H9 (cell line): ENCODE measurements at regions not wholly inside any gene's neighbourhood (a gene's known extent, or its start where the extent isn't known, plus 50 kb on each side); places are given as distances from the start of the nearest gene placed in this dataset.

Source experiments
- DNase-seq: peaks from one replicate; pipeline ENCODE4 v3.0.0-alpha.2; 2017
- H2AFZ ChIP-seq: one replicate; pipeline ENCODE4 v1.6.1; 2013; ENCODE audit warnings: mild to moderate bottlenecking, low read length, control low read depth, moderate library complexity
- H2AK5ac ChIP-seq: 2 replicates; pipeline ENCODE4 v1.6.1; 2013; ENCODE audit warnings: low read length, control low read depth, mixed read lengths; ENCODE audit not compliant: insufficient read length
- H2BK120ac ChIP-seq: one replicate; pipeline ENCODE4 v1.6.1; 2013; ENCODE audit warnings: low read depth, mild to moderate bottlenecking, low read length, control low read depth, inconsistent platforms; ENCODE audit not compliant: poor library complexity, severe bottlenecking
- H2BK12ac ChIP-seq: 2 replicates; pipeline ENCODE4 v1.6.1; 2013; ENCODE audit warnings: low read length, control low read depth, mixed read lengths, low read depth; ENCODE audit not compliant: insufficient read length
- H2BK15ac ChIP-seq: 2 replicates; pipeline ENCODE4 v1.6.1; 2013; ENCODE audit warnings: low read depth, low read length, control low read depth
- H2BK20ac ChIP-seq: one replicate; pipeline ENCODE4 v1.6.1; 2013; ENCODE audit warnings: low read depth, mild to moderate bottlenecking, low read length, control low read depth, inconsistent platforms; ENCODE audit not compliant: poor library complexity, severe bottlenecking
- H2BK5ac ChIP-seq: 2 replicates; pipeline ENCODE4 v1.6.1; 2013; ENCODE audit warnings: low read length, control low read depth, mixed read lengths; ENCODE audit not compliant: insufficient read length
- H3K14ac ChIP-seq: 2 replicates; pipeline ENCODE4 v1.6.1; 2013; ENCODE audit warnings: low read length, control low read depth; ENCODE audit not compliant: insufficient read depth
- H3K18ac ChIP-seq: 2 replicates; pipeline ENCODE4 v1.6.1; 2013; ENCODE audit warnings: low read depth, mild to moderate bottlenecking, mixed read lengths, low read length, control low read depth; ENCODE audit not compliant: insufficient read length
- H3K23ac ChIP-seq: 2 replicates; pipeline ENCODE4 v1.6.1; 2013; ENCODE audit warnings: low read length, control low read depth, mixed read lengths, low read depth; ENCODE audit not compliant: insufficient read length
- H3K23me2 ChIP-seq: 2 replicates; pipeline ENCODE4 v1.6.1; 2013; ENCODE audit warnings: low read depth, mild to moderate bottlenecking, mixed read lengths, low read length, control low read depth; ENCODE audit not compliant: insufficient read length, poor library complexity, severe bottlenecking
- H3K27ac ChIP-seq: 2 replicates; pipeline ENCODE4 v1.5.1; 2013; ENCODE audit warnings: low read length, control low read depth, mixed read lengths, low read depth; ENCODE audit not compliant: insufficient read length
- H3K27me3 ChIP-seq: 2 replicates; pipeline ENCODE4 v1.6.1; 2013; ENCODE audit warnings: low read length, control low read depth, inconsistent platforms; ENCODE audit not compliant: insufficient read depth
- H3K4ac ChIP-seq: 2 replicates; pipeline ENCODE4 v1.6.1; 2013; ENCODE audit warnings: low read depth, mild to moderate bottlenecking, control low read depth, inconsistent platforms, low read length, moderate library complexity
- H3K4me1 ChIP-seq: 2 replicates; pipeline ENCODE4 v1.6.1; 2013; ENCODE audit warnings: low read length, control low read depth, inconsistent platforms; ENCODE audit not compliant: insufficient read depth
- H3K4me2 ChIP-seq: 2 replicates; pipeline ENCODE4 v1.6.1; 2013; ENCODE audit warnings: low read length, control low read depth, mixed read lengths; ENCODE audit not compliant: insufficient read length, insufficient read depth
- H3K56ac ChIP-seq: 2 replicates; pipeline ENCODE4 v1.6.1; 2013; ENCODE audit warnings: low read depth, mild to moderate bottlenecking, mixed read lengths, low read length, control low read depth; ENCODE audit not compliant: insufficient read length
- H3K79me1 ChIP-seq: 2 replicates; pipeline ENCODE4 v1.6.1; 2013; ENCODE audit warnings: low read depth, mild to moderate bottlenecking, moderate library complexity, low read length, control low read depth, inconsistent platforms; ENCODE audit not compliant: insufficient read depth, poor library complexity, severe bottlenecking
- H3K79me2 ChIP-seq: 2 replicates; pipeline ENCODE4 v1.6.1; 2013; ENCODE audit warnings: low read length, control low read depth, inconsistent platforms; ENCODE audit not compliant: insufficient read depth
- H3K9ac ChIP-seq: 2 replicates; pipeline ENCODE4 v1.6.1; 2013; ENCODE audit warnings: low read length, control low read depth, mixed read lengths; ENCODE audit not compliant: insufficient read length; ENCODE audit errors: extremely low read depth
- H3K9me3 ChIP-seq: one replicate; pipeline ENCODE4 v1.6.1; 2013; ENCODE audit warnings: low read depth, low read length, inconsistent platforms; ENCODE audit not compliant: control insufficient read depth
- H3T11ph ChIP-seq: one replicate; pipeline ENCODE4 v1.6.1; 2013; ENCODE audit warnings: mild to moderate bottlenecking, low read length, control low read depth, inconsistent platforms
- H4K20me1 ChIP-seq: one replicate; pipeline ENCODE4 v1.6.1; 2013; ENCODE audit not compliant: control insufficient read depth, insufficient read length, insufficient read depth
- H4K5ac ChIP-seq: 2 replicates; pipeline ENCODE4 v1.6.1; 2013; ENCODE audit warnings: low read depth, mild to moderate bottlenecking, mixed read lengths, low read length, control low read depth; ENCODE audit not compliant: insufficient read length
- H4K8ac ChIP-seq: replicated peaks from 2 replicates; pipeline ENCODE4 v1.6.1; 2013; ENCODE audit warnings: low read length, control low read depth, mixed read lengths, low read depth; ENCODE audit not compliant: insufficient read length
- H4K91ac ChIP-seq: 2 replicates; pipeline ENCODE4 v1.6.1; 2013; ENCODE audit warnings: low read depth, mild to moderate bottlenecking, moderate library complexity, mixed read lengths, low read length, control low read depth; ENCODE audit not compliant: insufficient read length
- H3K27ac Mint-ChIP-seq, 3 experiments: 2 replicates in 2 of 3; 3 replicates in 1 of 3; pipeline ENCODE4 v1.8.0; 2020 to 2021; ENCODE audit warnings: mixed read lengths in 3 of 3, mild to moderate bottlenecking in 1 of 3, moderate library complexity in 1 of 3
- H3K27me3 Mint-ChIP-seq: 2 replicates; pipeline ENCODE4 v1.8.0; 2021; ENCODE audit warnings: low read depth, mild to moderate bottlenecking, moderate library complexity, mixed read lengths
- H3K36me3 Mint-ChIP-seq, 3 experiments: 2 replicates in 2 of 3; 3 replicates in 1 of 3; pipeline ENCODE4 v1.8.0; 2020 to 2021; ENCODE audit warnings: low read depth in 3 of 3, mixed read lengths in 3 of 3; ENCODE audit not compliant: insufficient read depth in 1 of 3
- H3K4me1 Mint-ChIP-seq, 2 experiments: 2 replicates each; pipeline ENCODE4 v1.8.0; 2020; ENCODE audit warnings: mixed read lengths in 2 of 2
- H3K4me3 Mint-ChIP-seq, 2 experiments: 2 replicates in 1 of 2; 3 replicates in 1 of 2; pipeline ENCODE4 v1.8.0; 2020 to 2021; ENCODE audit warnings: mild to moderate bottlenecking in 2 of 2, mixed read lengths in 2 of 2, moderate library complexity in 1 of 2
- H3K9me3 Mint-ChIP-seq, 2 experiments: 2 replicates in 1 of 2; 3 replicates in 1 of 2; pipeline ENCODE4 v1.8.0; 2020; ENCODE audit warnings: mild to moderate bottlenecking in 2 of 2, mixed read lengths in 2 of 2, moderate library complexity in 1 of 2
- WGBS: extraction: QIAGEN DNeasy Blood & Tissue Kit; methylation state at CpG from one replicate; pipeline ENCODE4 v1.1.7; 2013; ENCODE audit warnings: missing lambda C conversion rate, low lambda C conversion rate, mixed read lengths; ENCODE audit not compliant: insufficient read length; ENCODE audit errors: extremely low coverage; 5-methylcytosine and 5-hydroxymethylcytosine counted together
- TF ChIP-seq, protein P1 (sequence below): fragments of 200-600 bp; sonication (generic); conservative IDR thresholded peaks from 3 replicates; pipeline ENCODE4 v1.8.0; 2021; ENCODE audit warnings: antibody characterized with exemption, mild to moderate bottlenecking

DNA sequence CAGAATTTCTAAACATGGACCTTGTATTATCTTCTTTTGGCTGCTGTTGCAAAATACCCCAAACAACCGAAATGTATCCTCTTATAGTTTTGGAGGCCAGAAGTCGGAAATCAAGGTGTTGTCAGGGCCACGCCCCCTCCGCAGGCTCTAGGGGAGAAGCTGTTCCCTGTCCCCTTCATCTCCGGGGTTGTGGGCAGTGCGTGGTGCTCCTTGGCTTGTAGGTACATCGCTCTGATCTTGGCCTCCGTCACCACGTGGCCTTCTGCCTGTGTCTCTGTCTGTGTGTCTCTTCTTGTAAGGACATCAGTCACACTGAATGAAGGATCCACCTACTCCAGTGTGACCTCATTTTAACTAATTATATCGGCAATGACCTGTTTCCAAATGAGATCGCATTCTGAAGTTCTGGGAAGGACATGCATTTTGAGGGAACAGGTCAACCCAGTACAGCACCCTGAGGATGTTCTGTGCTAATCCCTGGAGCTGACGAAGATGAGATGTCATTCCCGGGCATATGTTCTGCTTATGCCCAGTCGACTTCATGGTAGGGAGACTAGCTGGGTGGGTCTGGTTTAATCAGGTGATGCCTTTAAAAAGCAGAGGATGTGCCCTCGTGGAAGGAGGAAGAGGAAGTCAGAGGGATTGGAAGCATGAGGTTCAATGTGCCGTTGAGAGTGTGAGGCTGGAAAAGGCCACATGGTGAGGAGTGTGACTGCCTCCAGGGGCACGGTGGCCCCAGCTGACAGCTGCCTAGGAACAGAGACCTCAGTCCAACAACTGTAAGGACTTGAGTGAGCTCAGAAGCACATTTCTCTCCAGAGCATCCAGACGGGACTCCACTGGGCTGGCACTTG is 531.1 kb downstream of the TBC1D22A start:
- no peak overlapping the region for H3T11ph ChIP-seq
- no peak overlapping the region for H2AFZ ChIP-seq
- no peak overlapping the region for H3K4me2 ChIP-seq
- H2BK12ac ChIP-seq, result no peak overlapping the region
- no peak for DNase-seq
- H3K27ac ChIP-seq, result no peak overlapping the region
- H4K20me1 ChIP-seq, result no peaks in the 10 kb centered on the region
- H3K23ac ChIP-seq, result no peak overlapping the region
- no peak overlapping the region for H3K18ac ChIP-seq
- H2AK5ac ChIP-seq, result no peak overlapping the region
- peaks cover 90 to 99% of the 10 kb centered on the region in 2 experiments for H3K9me3 Mint-ChIP-seq
- H3K27ac Mint-ChIP-seq, result no peak overlapping the region
- no peaks in the 10 kb centered on the region for H3K27me3 ChIP-seq
- no peak overlapping the region for H3K56ac ChIP-seq
- no peaks in the 10 kb centered on the region for H3K23me2 ChIP-seq
- WGBS, result no CpG with 5 or more reads among the region's 18 CpGs
- no peak overlapping the region for H4K91ac ChIP-seq
- H3K9ac ChIP-seq, result no peak overlapping the region
- H4K8ac ChIP-seq, result no peak overlapping the region
- TF ChIP-seq, protein P1, sequence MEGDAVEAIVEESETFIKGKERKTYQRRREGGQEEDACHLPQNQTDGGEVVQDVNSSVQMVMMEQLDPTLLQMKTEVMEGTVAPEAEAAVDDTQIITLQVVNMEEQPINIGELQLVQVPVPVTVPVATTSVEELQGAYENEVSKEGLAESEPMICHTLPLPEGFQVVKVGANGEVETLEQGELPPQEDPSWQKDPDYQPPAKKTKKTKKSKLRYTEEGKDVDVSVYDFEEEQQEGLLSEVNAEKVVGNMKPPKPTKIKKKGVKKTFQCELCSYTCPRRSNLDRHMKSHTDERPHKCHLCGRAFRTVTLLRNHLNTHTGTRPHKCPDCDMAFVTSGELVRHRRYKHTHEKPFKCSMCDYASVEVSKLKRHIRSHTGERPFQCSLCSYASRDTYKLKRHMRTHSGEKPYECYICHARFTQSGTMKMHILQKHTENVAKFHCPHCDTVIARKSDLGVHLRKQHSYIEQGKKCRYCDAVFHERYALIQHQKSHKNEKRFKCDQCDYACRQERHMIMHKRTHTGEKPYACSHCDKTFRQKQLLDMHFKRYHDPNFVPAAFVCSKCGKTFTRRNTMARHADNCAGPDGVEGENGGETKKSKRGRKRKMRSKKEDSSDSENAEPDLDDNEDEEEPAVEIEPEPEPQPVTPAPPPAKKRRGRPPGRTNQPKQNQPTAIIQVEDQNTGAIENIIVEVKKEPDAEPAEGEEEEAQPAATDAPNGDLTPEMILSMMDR, result no peak
- no peaks in the 10 kb centered on the region for H3K79me2 ChIP-seq
- peaks cover 15 to 47% (median 16%) of the 10 kb centered on the region in 3 experiments; a peak in 6 of 7 replicates for H3K36me3 Mint-ChIP-seq
- peaks cover 10% of the 10 kb centered on the region for H3K27me3 Mint-ChIP-seq
- H3K79me1 ChIP-seq, result no peaks in the 10 kb centered on the region
- H2BK20ac ChIP-seq, result no peak overlapping the region
- no peaks in the 10 kb centered on the region for H3K4me1 Mint-ChIP-seq
- no peak overlapping the region for H3K4me3 Mint-ChIP-seq
- no peak overlapping the region for H3K4ac ChIP-seq
- H3K4me1 ChIP-seq, result no peaks in the 10 kb centered on the region
- no peak overlapping the region for H2BK15ac ChIP-seq
- H2BK5ac ChIP-seq, result no peak overlapping the region
- H3K9me3 ChIP-seq, result peaks cover 91% of the 10 kb centered on the region
- no peak overlapping the region for H2BK120ac ChIP-seq
- no peak overlapping the region for H4K5ac ChIP-seq
- H3K14ac ChIP-seq, result no peak overlapping the region
